ENCODE measurements at regions not wholly inside any gene's neighbourhood (a gene's known extent, or its start where the extent isn't known, plus 50 kb on each side); places are given as distances from the start of the nearest gene placed in this dataset.

DNA sequence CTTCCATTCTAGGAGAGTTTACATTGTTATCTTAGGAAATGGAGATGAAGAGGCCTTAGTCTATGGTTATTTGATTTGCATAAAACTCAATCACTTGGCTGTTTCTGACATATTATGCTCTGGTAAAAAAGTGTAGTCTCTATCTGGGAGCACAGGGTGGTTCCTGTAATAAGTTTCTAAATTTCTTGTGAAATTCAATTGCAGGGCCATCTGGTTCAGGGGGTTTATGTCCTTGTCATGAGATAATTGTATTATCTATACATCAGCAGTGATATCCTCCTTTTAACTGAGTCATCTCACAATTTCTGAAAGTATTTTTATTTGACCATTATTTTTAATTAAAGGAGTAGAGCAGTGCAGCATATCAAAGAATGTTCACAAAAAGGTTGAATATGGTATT, 203.3 kb downstream of the MFSD1 start:
- TF ChIP-seq POLR2AphosphoS5 (IDR thresholded peaks at IDR 0.05; ENCODE audit: low read depth, low read length) (no peak), POLR2A (IDR thresholded peaks at IDR 0.05; ENCODE audit: low read depth, low read length) (no peak), SPI1 (IDR thresholded peaks at IDR 0.05; ENCODE audit: low read depth, low read length) (no peak), TAF1 (IDR thresholded peaks at IDR 0.05; ENCODE audit: low read depth, low read length) (no peak)
